ENCODE measurements at regions not wholly inside any gene's neighbourhood (a gene's known extent, or its start where the extent isn't known, plus 50 kb on each side); places are given as distances from the start of the nearest gene placed in this dataset.

- no peak for TF ChIP-seq GTF2E2 (tag; IDR thresholded peaks at IDR 0.05)
- no peak for TF ChIP-seq SRSF3 (IDR thresholded peaks at IDR 0.05; ENCODE audit: insufficient read depth, low read length)
- no peak for TF ChIP-seq CREB3L1 (IDR thresholded peaks at IDR 0.05; ENCODE audit: borderline replicate concordance, low read depth)
These were observed 602.5 kb downstream of the KCTD8 start (continued) for GRCh38 chr4:43846111-43846587.

- no peaks in the 10 kb centered on the region for H3K9me1 ChIP-seq (ENCODE audit: control insufficient read depth, insufficient read depth, low read length)
- H3K27me3 ChIP-seq (ENCODE audit: control insufficient read depth in 2 of 2, insufficient read depth in 2 of 2, low read length in 2 of 2): no peaks in the 10 kb centered on the region
- H3K4me2 ChIP-seq (ENCODE audit: insufficient read depth, low read length): no peak overlapping the region
- no peak for DNase-seq (ENCODE audit: extremely low read depth in 1 of 4, low spot score in 3 of 4)
- ATAC-seq: no peak
- ChIA-PET CTCF (ENCODE audit: low intra/inter-chr PET ratio) (no interaction called here), POLR2A (no interaction called here)
- H3K4me1 ChIP-seq (replicated peaks in 1 of 2; ENCODE audit: control insufficient read depth in 2 of 2, insufficient read depth in 2 of 2, low read length in 2 of 2): no peaks in the 10 kb centered on the region
- H3K4me3 ChIP-seq: no peak overlapping the region
- H3K9me3 ChIP-seq (replicated peaks; ENCODE audit: control insufficient read depth, insufficient read depth, low read depth, low read length): no peaks in the 10 kb centered on the region
- no peaks in the 10 kb centered on the region for H4K20me1 ChIP-seq (replicated peaks; ENCODE audit: control insufficient read depth, insufficient read depth, low read length)
- no peak overlapping the region for H3K9ac ChIP-seq (ENCODE audit: insufficient read depth in 1 of 2, low read depth in 2 of 2, low read length in 2 of 2)
- intact Hi-C loops (cut with micrococcal nuclease): no loop called here
- in situ Hi-C loops (cut with MboI): no loop called here
- WGBS (ENCODE audit: insufficient coverage, low coverage, missing lambda C conversion rate): under 1% methylated on average over 7 of the region's 7 CpGs
- H2AFZ ChIP-seq (ENCODE audit: low read depth, low read length): no peak overlapping the region
- H3K79me2 ChIP-seq (ENCODE audit: control insufficient read depth, insufficient read depth, low read length): no peaks in the 10 kb centered on the region
- no peaks in the 10 kb centered on the region for H3K36me3 ChIP-seq (ENCODE audit: control insufficient read depth, insufficient read depth, low read length)
- BruUV-seq (replicated peaks): no TSS peak
- FAIRE-seq: no peak
- no peak overlapping the region for H3K27ac ChIP-seq (ENCODE audit: extremely low read depth, low read depth, low read length)
- no peak for TF ChIP-seq RNF2 (IDR thresholded peaks at IDR 0.05)
These were observed 594.9 kb downstream of the KCTD8 start for GRCh38 chr4:43853565-43854264.
